Right lobe of liver (tissue), 6 donors: ENCODE measurements at regions not wholly inside any gene's neighbourhood (a gene's known extent, or its start where the extent isn't known, plus 50 kb on each side); places are given as distances from the start of the nearest gene placed in this dataset.

Experiments
- ATAC-seq, 4 donors: fragments of 200-7000 bp; cut with Tn5 transposase; one replicate each; pipeline ENCODE4 v1.9.1; 2020; ENCODE audit warnings: mild to moderate bottlenecking in 4 of 4, moderate library complexity in 4 of 4
- DNase-seq, 3 donors: peaks; one replicate each; pipeline ENCODE4 v3.0.0-alpha.2; 2020
- H3K27ac ChIP-seq, 3 donors: fragments of 200-600 bp; one replicate each; pipeline ENCODE4 v1.8.0; 2022
- H3K27me3 ChIP-seq, 2 donors: fragments of 200-600 bp; one replicate each; pipeline ENCODE4 v1.8.0; 2022
- H3K36me3 ChIP-seq, 4 donors: fragments of 200-600 bp; sonication (generic) in 1 of 4; one replicate each; pipeline versions ENCODE4 v1.5.1 to v1.8.0; 2017 to 2022; ENCODE audit warnings: control low read depth in 1 of 4
- H3K4me1 ChIP-seq, 4 donors: fragments of 200-600 bp; sonication (generic) in 1 of 4; one replicate each; pipeline versions ENCODE4 v1.5.1 to v1.8.0; 2017 to 2022; ENCODE audit warnings: control low read depth in 1 of 4
- H3K4me3 ChIP-seq, 3 donors: fragments of 200-600 bp; one replicate each; pipeline ENCODE4 v1.8.0; 2022
- H3K9me3 ChIP-seq, 4 donors: fragments of 200-600 bp; sonication (generic) in 1 of 4; one replicate each; pipeline versions ENCODE4 v1.5.1 to v1.8.0; 2017 to 2022; ENCODE audit warnings: control low read depth in 1 of 4
- POLR2A ChIP-seq: fragments of 450-650 bp; IDR thresholded peaks from one replicate; pipeline ENCODE4 v1.6.1; 2017; ENCODE audit warnings: antibody characterized with exemption, mild to moderate bottlenecking
- WGBS: methylation state at CpG from one replicate; pipeline ENCODE4 v1.1.6; 2018; ENCODE audit warnings: low coverage, low lambda C conversion rate; ENCODE audit not compliant: insufficient coverage; ENCODE audit errors: missing lambda C conversion rate; 5-methylcytosine and 5-hydroxymethylcytosine counted together
- intact Hi-C, 2 donors: fragments of 100-400 bp; cut with DNase I; formaldehyde crosslinking; loops; one replicate each; pipeline versions ENCODE4 v1.11.2 to v1.14.1; 2022
- TF ChIP-seq, protein P1 (sequence below), 4 donors: fragments of 200-600 bp in 3 of 4; fragments of 450-650 bp in 1 of 4; IDR thresholded peaks; one replicate each; pipeline versions ENCODE4 v1.5.1 to v1.8.0; 2016 to 2022; ENCODE audit warnings: antibody characterized with exemption in 4 of 4, mild to moderate bottlenecking in 2 of 4
- donor health status: DM: no; HTN: yes; CAD: no.
- donor health status: DM: no; HTN: no; CAD: no.
- donor health status: DM: no; HTN: no; CAD: no.
- donor health status: DM: no; HTN: yes; CAD: no.
- donor health status: DM: no; HTN: yes; CAD: no.

DNA sequence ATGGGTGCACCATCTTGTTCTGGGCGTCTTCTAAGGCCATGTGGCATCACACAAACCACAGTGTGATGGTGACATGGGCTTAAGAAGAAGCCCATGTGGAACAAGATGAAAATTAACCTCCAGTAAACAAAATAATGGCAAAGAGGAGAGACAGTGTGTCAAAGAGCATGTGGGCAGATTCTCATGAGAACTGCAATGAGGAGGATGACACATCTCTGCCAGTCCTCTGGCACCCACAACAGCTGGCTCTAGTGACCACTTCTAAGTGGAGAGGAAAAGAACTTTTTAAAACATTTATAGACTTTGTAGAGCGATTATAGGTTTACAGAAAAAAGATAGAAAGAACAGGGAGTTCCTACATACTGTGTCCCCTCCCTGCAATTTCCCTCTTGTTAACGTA is 401.4 kb downstream of the ATP23 start:
- 51% methylated on average over 3 of the region's 3 CpGs for WGBS
- H3K27me3 ChIP-seq = no peaks in the 10 kb centered on the region
- intact Hi-C loops = no loop called here
- no peak for ATAC-seq
- no peaks in the 10 kb centered on the region for H3K36me3 ChIP-seq
- H3K4me1 ChIP-seq = no peaks in the 10 kb centered on the region
- no peak overlapping the region for H3K27ac ChIP-seq
- H3K4me3 ChIP-seq = no peak overlapping the region
- DNase-seq = no peak
- H3K9me3 ChIP-seq = peaks cover 0 to 3% (median 0%) of the 10 kb centered on the region in 4 donors
- TF ChIP-seq, protein P1, sequence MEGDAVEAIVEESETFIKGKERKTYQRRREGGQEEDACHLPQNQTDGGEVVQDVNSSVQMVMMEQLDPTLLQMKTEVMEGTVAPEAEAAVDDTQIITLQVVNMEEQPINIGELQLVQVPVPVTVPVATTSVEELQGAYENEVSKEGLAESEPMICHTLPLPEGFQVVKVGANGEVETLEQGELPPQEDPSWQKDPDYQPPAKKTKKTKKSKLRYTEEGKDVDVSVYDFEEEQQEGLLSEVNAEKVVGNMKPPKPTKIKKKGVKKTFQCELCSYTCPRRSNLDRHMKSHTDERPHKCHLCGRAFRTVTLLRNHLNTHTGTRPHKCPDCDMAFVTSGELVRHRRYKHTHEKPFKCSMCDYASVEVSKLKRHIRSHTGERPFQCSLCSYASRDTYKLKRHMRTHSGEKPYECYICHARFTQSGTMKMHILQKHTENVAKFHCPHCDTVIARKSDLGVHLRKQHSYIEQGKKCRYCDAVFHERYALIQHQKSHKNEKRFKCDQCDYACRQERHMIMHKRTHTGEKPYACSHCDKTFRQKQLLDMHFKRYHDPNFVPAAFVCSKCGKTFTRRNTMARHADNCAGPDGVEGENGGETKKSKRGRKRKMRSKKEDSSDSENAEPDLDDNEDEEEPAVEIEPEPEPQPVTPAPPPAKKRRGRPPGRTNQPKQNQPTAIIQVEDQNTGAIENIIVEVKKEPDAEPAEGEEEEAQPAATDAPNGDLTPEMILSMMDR (IDR thresholded peaks at IDR 0.05) = no peak
- no peak for TF ChIP-seq POLR2A

DNA sequence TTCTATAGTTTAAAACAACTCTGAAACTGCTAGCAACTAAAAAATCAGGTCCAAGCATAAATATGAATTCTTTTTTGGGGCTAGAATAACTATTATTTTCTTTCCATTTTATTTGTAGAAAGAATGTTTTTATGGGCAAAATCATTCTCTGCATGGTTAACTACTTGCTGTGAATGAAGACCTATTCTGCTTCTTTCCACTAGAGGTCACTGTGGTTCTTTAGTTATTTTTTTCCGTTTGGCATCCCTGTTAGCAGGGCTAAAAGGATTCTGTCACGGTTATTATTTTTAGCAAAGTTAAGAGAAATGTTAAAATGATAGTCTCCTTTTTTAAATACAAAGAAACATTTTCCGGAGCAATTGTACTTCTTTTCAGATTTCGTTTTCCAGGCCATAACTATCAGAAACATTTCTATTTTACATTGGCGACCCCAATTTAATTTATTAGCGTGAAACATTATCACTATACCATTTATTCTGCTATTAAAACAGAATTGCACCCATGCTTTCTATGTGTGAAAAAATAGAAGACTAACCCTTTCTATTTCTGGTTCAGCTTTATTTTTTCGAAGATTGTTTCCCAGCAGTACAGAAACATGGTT is 404.8 kb downstream of the ATP23 start:
- 29% methylated on average over 7 of the region's 7 CpGs for WGBS
- Histone ChIP-seq H3K36me3 (no peaks in the 10 kb centered on the region), H3K27ac (no peak overlapping the region), H3K4me3 (no peak overlapping the region), H3K9me3 (no peaks in the 10 kb centered on the region), H3K27me3 (no peaks in the 10 kb centered on the region), H3K4me1 (no peaks in the 10 kb centered on the region)
- DNase-seq (no peak), ATAC-seq (peak; percentile 62 to 75 (median 71))
- TF ChIP-seq, protein P1 (IDR thresholded peaks at IDR 0.05) = peak; percentile 76 to 89 (median 82)
- TF ChIP-seq POLR2A = no peak
- intact Hi-C loops = no loop called here

DNA sequence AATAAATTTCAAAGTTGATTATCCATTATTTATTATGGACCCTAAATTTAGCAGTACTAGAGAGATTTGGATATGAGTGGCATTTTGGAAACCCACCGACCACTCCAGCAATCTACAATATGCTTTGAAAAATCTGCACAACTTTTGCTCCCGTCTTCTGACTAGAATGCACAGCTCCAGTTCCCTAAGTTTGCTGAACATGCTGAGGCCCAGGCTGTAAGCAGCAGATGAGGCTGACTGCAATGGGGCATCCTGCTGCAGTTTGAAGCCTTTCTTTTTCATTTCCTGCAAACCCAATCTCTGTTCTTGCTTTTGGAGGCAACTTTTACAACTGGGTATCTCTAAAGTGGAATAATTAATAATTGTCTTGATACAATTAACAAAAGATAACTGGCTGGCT is 405.8 kb downstream of the ATP23 start:
- no peaks in the 10 kb centered on the region for H3K4me1 ChIP-seq
- H3K9me3 ChIP-seq = no peaks in the 10 kb centered on the region
- ATAC-seq = no peak
- DNase-seq = no peak
- H3K36me3 ChIP-seq = no peaks in the 10 kb centered on the region
- TF ChIP-seq, protein P1 (IDR thresholded peaks at IDR 0.05) = no peak
- no peak for TF ChIP-seq POLR2A
- no peaks in the 10 kb centered on the region for H3K27me3 ChIP-seq
- intact Hi-C loops = no loop called here
- no peak overlapping the region for H3K27ac ChIP-seq
- no peak overlapping the region for H3K4me3 ChIP-seq
- WGBS = 37% methylated on average over 2 of the region's 2 CpGs

DNA sequence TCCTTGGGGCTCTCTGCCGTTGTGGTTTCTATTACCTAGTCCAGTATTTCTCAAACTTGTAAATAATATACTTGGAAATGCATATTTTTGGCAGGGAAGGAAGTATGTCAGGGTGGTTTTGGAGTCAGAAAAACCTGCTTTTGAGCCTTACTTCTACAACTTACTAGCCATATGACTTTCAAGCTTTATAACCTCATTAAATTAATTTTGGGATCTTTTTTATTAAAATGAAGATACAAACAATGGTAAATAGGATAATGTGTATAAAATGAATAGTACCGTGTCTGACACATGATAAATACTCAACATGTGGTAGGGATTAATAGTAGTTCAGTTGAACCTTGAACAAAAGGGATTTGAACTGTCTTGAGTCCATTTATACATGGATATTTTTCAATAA is 406.3 kb downstream of the ATP23 start:
- 42% methylated on average over 2 of the region's 2 CpGs for WGBS

More for the DNA sequence above, 406.3 kb downstream of the ATP23 start:
- Histone ChIP-seq H3K4me3 (no peak overlapping the region), H3K27ac (no peak overlapping the region), H3K9me3 (no peaks in the 10 kb centered on the region), H3K27me3 (no peaks in the 10 kb centered on the region), H3K4me1 (no peaks in the 10 kb centered on the region), H3K36me3 (no peaks in the 10 kb centered on the region)
- intact Hi-C loops = no loop called here
- ATAC-seq (no peak), DNase-seq (no peak)
- TF ChIP-seq, protein P1 (IDR thresholded peaks at IDR 0.05) = no peak
- TF ChIP-seq POLR2A = no peak
